NCI-H69 (cell line): ENCODE measurements at regions not wholly inside any gene's neighbourhood (a gene's known extent, or its start where the extent isn't known, plus 50 kb on each side); places are given as distances from the start of the nearest gene placed in this dataset.

Experiments
- DNase-seq: peaks from one replicate; lab custom pipeline; 2025; lab: John Stamatoyannopoulos, UW

GRCh38 chr5:61737301-61737963 is 405.4 kb downstream of the ZSWIM6 start:
- no peak for DNase-seq

GRCh38 chr5:61737964-61738340 is 405.9 kb downstream of the ZSWIM6 start:
- DNase-seq = no peak

DNA sequence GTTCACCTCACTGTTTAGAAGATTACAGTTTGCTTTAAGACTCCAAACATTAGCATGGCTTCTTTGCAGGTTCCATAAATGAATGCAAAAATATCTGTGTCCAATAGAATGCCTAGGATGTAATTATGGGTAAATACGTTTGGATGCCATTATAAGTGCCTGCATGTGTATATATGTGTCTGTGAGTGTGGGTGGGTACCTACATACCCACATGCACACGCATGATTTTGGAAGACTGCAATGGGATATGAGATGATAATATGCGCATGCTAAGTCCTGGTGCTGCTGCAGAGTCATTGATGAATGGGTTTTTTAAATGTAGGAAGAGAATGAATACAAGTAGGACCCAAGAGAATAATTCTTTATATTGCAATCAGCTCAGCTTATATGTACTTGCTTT is 406.4 kb downstream of the ZSWIM6 start:
- DNase-seq = no peak

DNA sequence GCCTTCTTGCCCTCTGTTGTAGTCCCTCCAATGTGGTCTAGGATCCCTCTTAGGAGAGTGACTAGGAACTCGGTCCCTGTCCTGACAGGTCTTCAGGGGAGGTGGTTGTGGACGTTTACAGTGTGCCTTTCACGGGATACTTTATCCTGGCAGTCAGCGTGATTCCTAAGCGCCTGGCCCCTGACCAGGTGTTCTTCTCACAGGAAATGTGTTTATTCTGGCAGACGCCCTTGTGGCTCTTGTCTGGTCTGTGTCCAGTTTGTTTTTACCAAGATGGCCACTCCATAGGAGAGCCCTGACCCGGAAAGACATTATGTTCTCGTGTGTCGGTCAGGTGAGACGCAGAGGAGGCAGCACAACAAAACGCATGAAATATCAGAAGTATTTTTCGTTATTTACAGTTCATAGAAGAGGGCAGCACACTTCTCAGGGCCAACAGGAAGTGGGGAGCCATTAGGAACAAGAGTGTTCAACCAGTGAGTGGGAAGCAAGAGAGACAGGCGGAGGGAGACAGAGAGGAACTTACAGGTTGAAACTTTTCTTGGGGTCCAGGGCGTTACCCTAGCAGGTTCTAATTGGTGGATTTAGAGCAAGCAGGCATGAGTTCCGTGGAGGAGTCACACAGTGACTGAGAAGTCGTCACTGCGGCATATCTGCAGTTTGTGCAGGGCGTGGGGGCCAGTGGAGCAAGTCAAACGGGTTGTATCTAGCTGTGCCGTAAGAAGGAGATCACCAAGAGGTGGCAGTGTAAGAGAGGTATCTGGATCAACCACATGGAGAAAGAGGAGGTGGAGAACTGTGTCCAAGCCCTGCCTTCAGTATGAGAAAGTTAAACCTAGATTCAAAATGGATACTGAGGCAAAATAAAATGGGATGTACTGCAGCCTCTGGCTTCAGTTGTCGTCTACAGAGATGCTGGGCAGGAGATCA is 412.9 kb downstream of the ZSWIM6 start:
- DNase-seq = peak; percentile 58

DNA sequence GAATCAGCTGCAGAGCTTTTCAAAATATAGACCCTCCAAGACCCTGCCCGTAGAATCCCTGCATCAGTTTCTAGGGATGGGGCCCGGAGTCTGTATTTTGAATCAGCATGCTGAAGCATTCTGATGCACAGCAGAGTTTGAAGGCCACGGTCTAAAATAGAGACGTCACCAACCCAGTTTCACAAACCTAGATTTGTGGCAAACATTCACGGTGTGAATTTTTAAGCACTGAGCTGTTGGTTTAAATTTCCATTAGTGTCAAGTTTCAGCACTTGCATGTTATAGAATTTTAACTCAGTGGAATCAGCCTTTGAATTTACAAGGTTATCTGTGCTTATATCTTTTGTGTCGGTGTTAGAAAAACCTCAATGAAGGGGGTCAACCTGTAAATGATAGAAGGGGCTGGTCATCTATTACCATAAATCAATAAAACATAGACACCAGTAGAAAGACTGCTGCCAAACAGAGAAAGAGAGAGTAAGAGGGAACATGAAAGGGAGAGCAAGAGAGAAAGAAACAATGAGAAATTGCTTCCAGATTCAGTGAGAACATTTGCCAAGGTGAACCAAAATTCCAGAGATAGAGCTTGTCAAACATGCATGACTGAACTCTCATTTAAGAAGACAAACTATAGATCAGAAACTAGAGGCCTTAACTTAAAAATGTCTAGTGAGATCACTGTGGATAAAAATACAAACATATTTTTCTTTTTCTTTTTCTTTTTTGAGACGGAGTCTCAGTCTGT is 414.9 kb downstream of the ZSWIM6 start:
- DNase-seq = no peak

GRCh38 chr5:61748121-61748520 is 416.1 kb downstream of the ZSWIM6 start:
- no peak for DNase-seq

DNA sequence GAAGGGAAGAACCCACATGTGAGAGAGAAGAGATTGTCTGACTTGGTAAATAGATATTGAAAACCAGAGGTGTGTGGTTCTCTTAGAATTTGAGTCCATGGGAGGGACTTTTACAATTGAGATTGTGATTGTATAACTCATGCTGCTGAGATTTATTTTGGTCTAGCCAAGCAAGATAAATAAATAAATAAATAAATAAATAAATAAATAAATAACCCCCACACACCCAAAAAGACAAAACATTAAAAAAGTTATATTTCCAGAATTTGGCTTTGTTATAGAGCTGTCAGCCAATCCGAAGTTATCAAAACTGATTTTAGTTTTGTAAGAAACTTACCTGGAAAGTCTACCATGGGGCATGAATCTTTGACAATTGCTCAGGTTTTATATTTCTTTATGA is 416.6 kb downstream of the ZSWIM6 start:
- DNase-seq = no peak

DNA sequence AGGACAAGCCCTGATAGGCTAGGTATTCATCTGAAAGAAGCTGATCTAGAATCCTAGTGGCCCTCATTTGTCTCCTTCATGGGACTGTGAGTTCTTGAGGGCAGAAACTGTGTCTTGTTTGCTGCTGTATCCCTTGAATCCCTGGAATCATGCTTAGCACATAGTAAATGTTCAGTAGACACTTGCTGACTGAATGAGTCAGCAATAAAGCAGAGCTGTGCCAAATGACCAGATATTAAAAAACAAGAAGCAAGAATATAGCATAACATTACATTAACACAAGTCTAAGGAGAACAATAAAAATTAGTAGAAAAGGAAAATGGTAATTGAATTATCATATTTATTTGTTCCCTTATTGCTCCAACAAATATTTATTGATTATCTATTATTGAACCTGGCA is 420.5 kb downstream of the ZSWIM6 start:
- no peak for DNase-seq

GRCh38 chr5:61754792-61755191 is 422.7 kb downstream of the ZSWIM6 start:
- DNase-seq = no peak

DNA sequence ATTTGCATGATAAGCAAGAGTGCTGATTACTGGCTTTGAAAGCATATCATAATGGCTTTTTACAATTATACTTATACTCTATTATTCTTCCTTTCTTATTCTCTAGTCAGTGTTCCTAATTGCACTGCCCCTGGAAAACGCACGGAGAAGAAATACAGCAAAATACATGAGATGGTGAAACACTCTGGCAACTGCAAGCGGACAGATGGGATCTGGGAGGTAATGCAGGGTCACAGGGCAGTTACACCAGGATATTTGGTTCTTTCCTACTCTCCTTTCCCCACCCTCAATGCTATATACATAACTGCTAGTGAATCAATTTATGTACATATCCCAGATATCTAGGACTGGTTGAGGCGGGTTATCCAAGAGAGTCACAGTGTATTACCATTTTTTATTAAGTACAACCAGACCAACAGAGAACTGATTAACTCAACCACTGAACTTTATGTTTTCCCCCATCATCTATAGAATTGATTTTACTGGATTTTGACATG is 423.7 kb downstream of the ZSWIM6 start:
- DNase-seq = no peak

GRCh38 chr5:61758711-61759110 is 426.7 kb downstream of the ZSWIM6 start:
- no peak for DNase-seq

DNA sequence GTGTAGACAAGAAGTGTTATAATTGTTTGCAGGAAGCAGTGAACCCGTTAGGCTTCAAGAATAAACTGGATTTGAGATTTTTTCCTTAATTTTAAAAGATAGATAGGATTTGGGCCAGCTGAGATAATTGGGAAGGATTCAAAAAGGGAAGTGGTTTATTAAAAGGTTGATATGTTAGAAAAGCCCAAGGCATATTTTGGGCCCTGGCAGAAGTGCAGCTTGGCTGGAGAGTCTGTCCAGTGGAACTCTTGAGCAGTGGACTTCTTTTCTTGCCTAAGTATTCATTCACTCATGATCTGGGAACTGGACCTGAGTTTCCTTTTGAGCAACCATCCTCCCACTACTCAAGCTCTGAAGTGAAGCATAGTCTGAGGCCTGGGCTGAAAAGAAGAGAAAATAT is 433.4 kb downstream of the ZSWIM6 start:
- DNase-seq = no peak

DNA sequence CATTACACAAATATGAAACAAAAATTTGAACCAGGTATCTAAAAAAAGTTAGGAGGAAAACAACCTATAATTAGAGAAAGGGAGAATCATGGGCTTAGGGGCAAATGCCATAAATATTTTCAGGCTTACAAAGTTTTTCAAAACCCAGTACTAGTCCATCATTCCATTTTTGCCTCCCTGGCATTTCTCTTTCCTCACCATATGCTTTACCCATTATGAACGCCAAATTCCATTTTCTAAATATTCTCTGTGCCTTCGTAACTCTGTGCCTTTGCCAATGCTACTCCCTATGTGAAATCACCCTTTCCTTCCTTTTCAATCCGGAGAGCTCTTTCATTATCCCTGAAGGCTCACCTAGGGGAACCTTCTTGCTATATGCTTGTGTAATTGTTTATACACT is 434.1 kb downstream of the ZSWIM6 start:
- DNase-seq = no peak

DNA sequence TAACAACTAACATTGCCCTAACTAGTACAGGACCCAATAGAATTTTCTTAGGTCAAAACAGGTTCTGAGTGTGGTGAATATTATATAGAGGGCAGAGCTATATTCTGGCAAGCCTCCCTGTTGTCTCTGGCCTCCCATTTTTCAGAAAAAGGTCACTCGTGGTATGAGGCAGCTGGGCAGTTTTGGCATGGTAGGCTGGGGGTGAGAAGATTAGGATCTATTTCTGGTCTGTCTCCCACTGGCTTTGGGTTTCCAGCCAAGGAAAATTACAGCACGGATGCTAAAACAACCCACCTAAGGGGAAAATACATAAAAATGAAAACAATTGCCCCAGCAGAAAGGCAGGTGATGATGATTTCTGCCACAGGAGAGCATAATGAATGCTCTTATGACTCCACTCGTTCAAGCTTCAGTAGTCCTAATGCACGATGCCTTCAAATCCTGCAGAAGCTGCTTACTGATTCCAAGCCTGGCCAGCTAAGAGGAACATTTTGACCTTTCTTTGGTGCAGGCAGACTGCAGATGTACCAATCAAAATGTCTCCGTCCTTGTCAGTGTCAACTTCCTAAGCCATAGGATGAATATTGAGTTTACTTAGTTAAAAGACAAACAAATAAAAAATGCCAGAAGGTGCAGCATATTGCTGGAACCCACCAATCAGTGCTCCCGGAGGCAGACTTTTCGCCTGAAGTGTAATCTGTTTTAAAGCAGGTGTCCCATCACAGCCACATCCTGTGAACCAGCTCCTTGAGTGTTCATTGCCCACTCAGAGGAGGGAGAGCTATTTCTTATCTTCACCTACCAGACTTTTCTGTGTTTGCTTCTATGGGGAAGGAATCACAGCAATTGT is 435.4 kb downstream of the ZSWIM6 start:
- peak; percentile 49 for DNase-seq

GRCh38 chr5:61768692-61769281 is 436.7 kb downstream of the ZSWIM6 start:
- DNase-seq = peak; percentile 75

DNA sequence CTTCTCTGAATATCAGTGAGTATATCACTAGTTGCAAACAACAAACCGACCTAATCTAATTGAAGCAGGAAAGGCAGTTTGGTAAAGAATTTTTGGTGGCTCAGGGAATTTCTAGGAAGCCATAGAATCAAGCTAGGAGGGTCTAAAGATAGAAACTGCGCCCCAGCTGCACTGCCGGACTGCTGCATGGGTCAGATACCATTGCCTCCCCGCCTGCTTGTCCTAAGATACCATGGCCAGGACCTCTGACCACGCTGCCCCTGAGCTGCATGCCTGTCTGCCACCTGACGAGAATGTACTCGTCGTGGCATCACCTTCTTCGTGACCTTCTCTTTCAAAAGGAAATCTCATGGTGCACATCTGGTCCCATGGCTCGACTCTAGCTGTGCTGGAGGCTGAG is 439.0 kb downstream of the ZSWIM6 start:
- DNase-seq = no peak

DNA sequence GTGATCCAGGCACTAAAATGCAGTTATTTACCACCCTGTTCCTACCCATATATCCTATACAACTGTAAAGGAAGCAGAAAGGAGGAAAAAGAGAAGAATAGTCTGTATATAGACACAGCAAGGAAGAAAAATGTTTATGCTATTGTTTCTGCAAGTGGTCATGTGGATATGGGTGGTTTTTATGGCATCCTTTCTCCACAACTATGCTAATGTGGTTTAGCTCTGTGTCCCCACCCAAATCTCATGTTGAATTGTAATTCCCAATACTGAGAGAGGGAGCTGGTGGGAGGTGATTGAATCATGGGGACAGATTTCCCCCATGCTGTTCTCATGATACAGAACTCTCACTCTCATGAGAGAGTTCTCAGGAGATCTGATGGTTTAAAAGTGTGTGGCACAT is 439.8 kb downstream of the ZSWIM6 start:
- DNase-seq = no peak

DNA sequence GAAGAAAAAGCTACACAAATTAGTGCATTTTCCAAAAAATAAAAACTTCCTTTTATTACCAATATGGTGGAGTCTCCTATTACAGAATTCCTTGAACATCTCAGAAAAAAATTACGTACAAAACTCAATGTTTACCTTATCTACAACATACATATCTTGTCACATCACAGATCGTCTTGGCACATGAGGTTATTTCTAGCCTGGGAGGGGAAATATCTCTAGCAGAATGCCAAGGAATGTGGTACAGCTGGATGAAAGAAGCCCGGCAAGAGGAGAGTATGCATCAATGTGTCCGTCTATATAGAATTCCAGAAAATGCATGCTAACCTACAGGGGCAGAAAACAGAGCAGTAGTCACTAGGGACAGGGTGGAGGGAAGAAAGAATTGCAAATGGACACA is 443.8 kb downstream of the ZSWIM6 start:
- DNase-seq = no peak

DNA sequence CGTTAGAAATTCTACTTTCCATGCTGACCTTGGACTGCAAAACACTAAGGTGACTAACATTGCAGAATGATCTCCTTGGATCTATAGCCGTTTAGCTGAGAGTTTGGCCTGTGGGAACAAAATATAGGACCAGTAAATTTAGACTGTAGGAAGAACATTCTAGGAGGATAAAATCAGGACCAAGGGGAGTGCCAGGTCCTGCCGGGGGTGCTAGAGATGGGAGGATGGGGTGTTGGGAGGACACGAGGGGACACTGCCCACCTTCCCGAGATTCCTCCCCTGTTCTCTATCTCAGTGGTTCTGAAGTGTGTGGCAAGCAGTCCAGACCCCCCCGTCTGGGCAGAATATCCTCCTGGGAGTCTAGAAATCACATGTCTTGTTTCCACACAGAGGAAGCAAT is 445.2 kb downstream of the ZSWIM6 start:
- DNase-seq = no peak

GRCh38 chr5:61779743-61780142 is 447.7 kb downstream of the ZSWIM6 start:
- no peak for DNase-seq

DNA sequence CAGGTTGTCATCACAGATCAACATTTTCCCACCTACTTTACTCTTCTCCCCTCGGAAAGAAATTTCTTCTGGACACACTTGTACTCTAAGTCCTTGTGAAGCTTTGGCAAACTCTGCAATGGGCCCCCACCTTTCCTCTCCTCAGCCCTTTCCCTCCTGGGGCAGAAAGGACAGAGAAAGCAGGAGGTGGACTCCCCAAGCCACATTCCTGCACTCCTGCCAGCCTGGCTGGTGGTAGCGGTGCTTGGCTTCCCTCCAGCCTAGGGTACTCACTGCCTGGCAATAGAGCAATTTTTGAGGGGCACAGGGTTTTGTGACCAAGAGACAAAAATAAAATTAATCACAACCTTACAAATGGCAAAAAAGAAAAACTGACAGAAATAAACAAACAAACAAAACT is 451.4 kb downstream of the ZSWIM6 start:
- no peak for DNase-seq
